HepG2 (cell line): ENCODE measurements at regions not wholly inside any gene's neighbourhood (a gene's known extent, or its start where the extent isn't known, plus 50 kb on each side); places are given as distances from the start of the nearest gene placed in this dataset.

Experiments
- CREB1 ChIP-seq, 2 experiments: fragments of 450-650 bp in 1 of 2; IDR thresholded peaks; 2 replicates each; pipeline ENCODE4 v1.6.1; 2016 to 2017; ENCODE audit warnings: control low read depth in 1 of 2, mild to moderate bottlenecking in 1 of 2, missing compliant biosample characterization in 1 of 2, missing genetic modification characterization in 1 of 2
- JUN ChIP-seq: sonication (generic); formaldehyde crosslinking; IDR thresholded peaks from 2 replicates; pipeline ENCODE4 v1.4.0; 2020; ENCODE audit warnings: mild to moderate bottlenecking, missing genetic modification reagents
- REXO4 ChIP-seq: sonication (generic); formaldehyde crosslinking; IDR thresholded peaks from 2 replicates; pipeline ENCODE4 v1.8.0; 2022; ENCODE audit warnings: missing genetic modification reagents, mild to moderate bottlenecking, borderline replicate concordance
- SAFB2 ChIP-seq: sonication (generic); formaldehyde crosslinking; IDR thresholded peaks from 2 replicates; pipeline ENCODE4 v1.5.1; 2020; ENCODE audit warnings: missing genetic modification reagents, low read depth, mild to moderate bottlenecking, borderline replicate concordance
- TAF15 ChIP-seq: fragments of 200-400 bp; formaldehyde crosslinking; IDR thresholded peaks from one replicate; pipeline ENCODE4 v1.6.1; 2018; ENCODE audit warnings: mild to moderate bottlenecking, low read depth, low read length; ENCODE audit not compliant: poor library complexity, severe bottlenecking
- TP53 ChIP-seq: sonication (generic); formaldehyde crosslinking; conservative IDR thresholded peaks from 2 replicates; pipeline ENCODE4 v1.4.0; 2020; ENCODE audit warnings: missing genetic modification reagents
- ZNF274 ChIP-seq: sonication (generic); formaldehyde crosslinking; IDR thresholded peaks from 2 replicates; pipeline ENCODE4 v1.5.1; 2020; ENCODE audit warnings: mild to moderate bottlenecking, missing genetic modification reagents

DNA sequence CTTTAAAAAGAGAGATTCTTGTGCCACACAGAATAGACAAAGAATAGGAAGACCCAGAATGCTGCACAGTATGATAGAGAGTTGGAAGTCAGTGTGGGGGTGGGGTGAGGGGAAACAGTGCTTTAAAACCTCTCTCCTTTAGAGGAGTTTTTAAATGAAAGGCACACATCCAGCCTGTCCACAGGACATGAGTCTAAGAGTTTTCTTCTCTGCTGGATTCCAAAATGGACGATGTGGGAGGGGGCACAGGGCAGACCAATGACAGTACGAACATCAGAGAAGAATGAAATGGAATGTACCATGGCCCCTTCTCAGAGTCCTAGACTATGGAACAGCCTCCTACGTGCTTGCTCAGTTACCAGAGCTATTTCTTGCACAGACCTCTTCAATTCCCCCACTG is 458.2 kb upstream of the DAB1 start:
- TF ChIP-seq SAFB2 (no peak), JUN (CRISPR knock-in tag) (no peak), CREB1 (IDR thresholded peaks at IDR 0.05) (no peak), CREB1 (CRISPR knock-in tag; IDR thresholded peaks at IDR 0.05) (no peak), TP53 (CRISPR knock-in tag) (no peak), ZNF274 (CRISPR knock-in tag) (no peak), TAF15 (no peak), REXO4 (no peak)
